ENCODE measurements at regions not wholly inside any gene's neighbourhood (a gene's known extent, or its start where the extent isn't known, plus 50 kb on each side); places are given as distances from the start of the nearest gene placed in this dataset.
"Not testable (repeated sequence)": the region's sequence is repeated elsewhere in the genome, so short reads cannot be mapped to it uniquely, and the experiment has no call there.

DNA sequence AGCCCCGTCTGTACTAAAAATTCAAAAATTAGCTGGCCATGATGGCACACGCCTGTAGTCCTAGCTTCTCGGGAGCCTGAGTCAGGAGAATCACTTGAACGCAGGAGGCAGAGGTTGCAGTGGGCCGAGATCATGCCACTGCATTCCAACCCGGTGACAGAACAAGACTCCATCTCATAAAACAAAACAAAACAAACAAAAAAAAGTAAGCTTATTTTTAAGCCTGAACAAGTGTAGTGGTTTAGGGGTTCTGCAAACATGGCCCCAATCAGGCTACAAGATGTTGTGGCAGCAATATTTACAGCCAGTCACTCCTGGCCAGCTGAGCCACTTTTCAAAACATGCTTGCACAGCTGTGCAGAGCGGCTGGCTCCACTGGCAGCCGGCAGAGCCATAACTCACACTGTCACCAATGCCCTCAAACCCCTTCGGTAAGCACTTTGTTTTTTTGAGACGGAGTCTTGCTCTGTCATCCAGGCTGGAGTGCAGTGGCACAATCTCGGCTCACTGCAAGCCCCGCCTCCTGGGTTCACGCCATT, 56.2 kb upstream of the CLEC6A start:
- TF ChIP-seq, protein P1, sequence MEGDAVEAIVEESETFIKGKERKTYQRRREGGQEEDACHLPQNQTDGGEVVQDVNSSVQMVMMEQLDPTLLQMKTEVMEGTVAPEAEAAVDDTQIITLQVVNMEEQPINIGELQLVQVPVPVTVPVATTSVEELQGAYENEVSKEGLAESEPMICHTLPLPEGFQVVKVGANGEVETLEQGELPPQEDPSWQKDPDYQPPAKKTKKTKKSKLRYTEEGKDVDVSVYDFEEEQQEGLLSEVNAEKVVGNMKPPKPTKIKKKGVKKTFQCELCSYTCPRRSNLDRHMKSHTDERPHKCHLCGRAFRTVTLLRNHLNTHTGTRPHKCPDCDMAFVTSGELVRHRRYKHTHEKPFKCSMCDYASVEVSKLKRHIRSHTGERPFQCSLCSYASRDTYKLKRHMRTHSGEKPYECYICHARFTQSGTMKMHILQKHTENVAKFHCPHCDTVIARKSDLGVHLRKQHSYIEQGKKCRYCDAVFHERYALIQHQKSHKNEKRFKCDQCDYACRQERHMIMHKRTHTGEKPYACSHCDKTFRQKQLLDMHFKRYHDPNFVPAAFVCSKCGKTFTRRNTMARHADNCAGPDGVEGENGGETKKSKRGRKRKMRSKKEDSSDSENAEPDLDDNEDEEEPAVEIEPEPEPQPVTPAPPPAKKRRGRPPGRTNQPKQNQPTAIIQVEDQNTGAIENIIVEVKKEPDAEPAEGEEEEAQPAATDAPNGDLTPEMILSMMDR (optimal IDR thresholded peaks at IDR 0.05 in 1 of 3, IDR thresholded peaks at IDR 0.05 in 1 of 3, conservative IDR thresholded peaks at IDR 0.05 in 1 of 3; ENCODE audit: extremely low read depth in 1 of 3, insufficient read depth in 2 of 3, low read length in 3 of 3): not testable (repeated sequence)
- TF ChIP-seq EZH2 (IDR thresholded peaks at IDR 0.05; ENCODE audit: low read length): not testable (repeated sequence)
